ENCODE measurements at regions not wholly inside any gene's neighbourhood (a gene's known extent, or its start where the extent isn't known, plus 50 kb on each side); places are given as distances from the start of the nearest gene placed in this dataset.
"Not testable (repeated sequence)": the region's sequence is repeated elsewhere in the genome, so short reads cannot be mapped to it uniquely, and the experiment has no call there.

- H3K4me3 Mint-ChIP-seq; ATAC-seq; H3K27ac Mint-ChIP-seq; H3K36me3 Mint-ChIP-seq; H3K9me3 Mint-ChIP-seq (ENCODE audit: low read depth); H3K27me3 Mint-ChIP-seq; DNase-seq; CTCF ChIA-PET: not testable (repeated sequence)
- peaks cover 17% of the 10 kb centered on the region for H3K4me1 Mint-ChIP-seq
These were observed 254.1 kb downstream of the ADGRD1 start for GRCh38 chr12:131207841-131208240.

DNA sequence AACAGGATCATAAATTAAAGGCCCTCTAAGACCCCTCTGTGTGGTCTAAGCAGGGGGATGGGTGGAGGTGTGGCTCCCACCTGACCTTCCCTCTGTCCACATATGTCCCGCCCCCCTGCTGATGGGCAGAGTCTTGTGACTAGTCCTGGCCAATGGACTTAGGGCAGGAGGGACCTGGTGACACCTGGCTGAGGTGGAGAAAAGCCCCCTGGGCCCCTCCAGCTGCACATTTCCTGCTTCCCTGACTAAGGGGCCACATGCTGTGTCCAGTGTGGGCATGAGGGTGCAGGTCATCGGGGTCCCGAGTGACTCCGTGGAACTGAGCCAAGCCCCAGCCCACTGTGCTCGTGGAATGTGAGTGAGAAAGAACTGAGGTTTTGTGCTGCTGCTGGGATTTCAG, 254.7 kb downstream of the ADGRD1 start:
- H3K4me3 Mint-ChIP-seq, result no peak overlapping the region
- no peaks in the 10 kb centered on the region for H3K36me3 Mint-ChIP-seq
- ATAC-seq (no peak), DNase-seq (no peak)
- peaks cover 17% of the 10 kb centered on the region for H3K4me1 Mint-ChIP-seq
- H3K9me3 Mint-ChIP-seq (ENCODE audit: low read depth), result peaks cover 2% of the 10 kb centered on the region
- H3K27ac Mint-ChIP-seq, result no peak overlapping the region
- CTCF ChIA-PET, result no interaction called here
- no peaks in the 10 kb centered on the region for H3K27me3 Mint-ChIP-seq

DNA sequence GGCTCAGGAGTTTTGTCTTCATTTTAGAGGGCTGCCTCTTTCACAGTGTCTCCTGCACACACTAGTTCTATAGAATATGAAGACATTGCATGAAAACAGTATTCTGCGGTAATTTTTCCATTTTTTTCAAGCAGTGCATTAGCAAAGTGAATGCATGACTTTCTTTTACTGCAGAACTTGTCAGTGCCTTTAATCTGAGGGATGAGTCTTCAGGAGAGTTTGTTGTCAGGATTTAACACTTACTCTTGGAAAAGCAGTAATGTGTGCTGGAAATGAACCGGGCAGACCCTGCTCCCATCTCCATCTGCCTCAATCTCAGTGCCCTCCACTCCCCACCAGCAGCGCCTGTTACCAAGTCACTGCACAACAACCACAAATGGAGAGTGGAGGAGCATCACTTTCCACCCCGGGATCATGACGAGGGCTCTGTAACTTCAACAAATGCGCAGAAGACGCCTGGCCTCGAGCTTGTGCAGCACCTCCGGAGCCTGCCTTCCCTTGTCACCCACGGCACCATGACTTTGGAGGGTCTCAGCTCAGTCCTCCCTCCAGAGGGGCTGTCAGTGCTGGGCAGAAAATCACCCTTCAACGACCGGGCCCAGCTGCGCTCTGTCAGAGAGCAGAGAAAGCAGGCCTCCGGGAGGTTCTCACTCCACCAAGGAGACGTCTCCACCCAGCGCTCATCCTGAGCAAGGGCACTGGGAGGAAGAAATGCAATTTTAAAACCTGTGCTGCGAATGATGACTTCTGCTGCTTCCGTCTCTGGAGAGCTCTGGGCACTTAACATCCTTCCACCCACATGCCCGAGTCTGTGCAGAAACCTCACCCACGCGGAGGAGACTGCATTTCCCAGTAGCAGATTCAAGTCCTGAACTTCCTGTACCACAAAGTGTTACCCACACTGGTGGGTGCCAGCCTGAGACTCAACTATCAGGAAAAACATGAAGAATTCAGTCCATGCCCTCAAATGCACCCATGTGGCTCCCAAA, 255.7 kb downstream of the ADGRD1 start:
- Mint-ChIP-seq H3K36me3 (no peaks in the 10 kb centered on the region), H3K27ac (no peak overlapping the region), H3K27me3 (no peaks in the 10 kb centered on the region), H3K4me3 (no peak overlapping the region), H3K9me3 (ENCODE audit: low read depth) (peaks cover 2% of the 10 kb centered on the region), H3K4me1 (peaks cover 17% of the 10 kb centered on the region)
- DNase-seq (no peak), ATAC-seq (no peak)
- CTCF ChIA-PET, result no interaction called here

DNA sequence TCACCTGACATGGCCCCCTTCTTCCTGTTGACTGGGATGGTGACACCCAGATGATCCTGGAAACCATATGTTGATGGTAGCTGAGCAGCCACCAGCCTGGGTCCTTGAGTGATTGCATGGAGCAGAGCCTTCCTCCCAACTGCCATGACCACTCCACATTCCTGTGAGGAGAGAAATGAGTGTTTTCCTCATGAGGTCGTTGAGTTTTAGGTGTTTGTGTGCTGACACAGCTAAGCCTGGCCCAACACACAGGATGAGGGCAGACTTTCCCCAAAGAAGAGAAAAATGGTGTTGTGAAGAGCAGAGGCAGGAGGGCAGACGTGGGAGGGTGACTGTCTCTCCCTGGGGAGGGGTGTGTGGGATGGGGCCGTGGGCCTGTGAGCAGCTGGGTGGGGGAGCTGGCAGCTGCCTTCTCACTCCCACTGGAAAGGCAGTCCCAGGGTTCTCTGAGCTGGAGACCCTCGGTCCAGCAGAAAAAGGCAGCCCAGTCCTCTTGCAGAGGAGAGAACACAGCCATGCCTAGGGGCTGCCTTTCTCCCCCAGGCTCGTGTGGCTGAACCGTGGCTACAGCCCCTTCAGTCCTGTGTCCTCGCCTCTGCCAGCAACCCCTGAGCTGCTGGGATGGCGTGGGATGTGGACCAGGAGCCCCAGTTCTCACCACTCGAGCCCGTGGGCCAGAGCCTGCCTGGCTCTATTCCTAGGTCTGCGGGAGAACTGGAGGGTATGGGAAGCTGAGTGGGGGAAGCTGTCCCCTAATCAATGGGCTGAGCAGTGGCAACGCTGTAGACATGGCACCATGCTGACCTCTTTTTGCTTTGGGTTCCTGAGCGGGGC, 257.0 kb downstream of the ADGRD1 start:
- ATAC-seq (no peak), DNase-seq (no peak)
- Mint-ChIP-seq H3K27ac (no peak overlapping the region), H3K9me3 (ENCODE audit: low read depth) (peaks cover 2% of the 10 kb centered on the region), H3K27me3 (no peaks in the 10 kb centered on the region), H3K4me3 (no peak overlapping the region), H3K36me3 (no peaks in the 10 kb centered on the region), H3K4me1 (peaks cover 17% of the 10 kb centered on the region)
- CTCF ChIA-PET, result interaction anchor here (1.0 kb wide), 1 partner anchor 18 kb away, joined by 3 read pairs; no protein-coding TSS in a partner anchor

GRCh38 chr12:131211340-131211938, 257.7 kb downstream of the ADGRD1 start:
- Mint-ChIP-seq H3K36me3 (no peaks in the 10 kb centered on the region), H3K27ac (no peak overlapping the region), H3K4me1 (peaks cover 17% of the 10 kb centered on the region), H3K27me3 (no peaks in the 10 kb centered on the region), H3K4me3 (no peak overlapping the region), H3K9me3 (ENCODE audit: low read depth) (peaks cover 2% of the 10 kb centered on the region)
- no peak for DNase-seq
- CTCF ChIA-PET, result interaction anchor here (1.0 kb wide), 1 partner anchor 17 kb away, joined by 3 read pairs; no protein-coding TSS in a partner anchor
- no peak for ATAC-seq

DNA sequence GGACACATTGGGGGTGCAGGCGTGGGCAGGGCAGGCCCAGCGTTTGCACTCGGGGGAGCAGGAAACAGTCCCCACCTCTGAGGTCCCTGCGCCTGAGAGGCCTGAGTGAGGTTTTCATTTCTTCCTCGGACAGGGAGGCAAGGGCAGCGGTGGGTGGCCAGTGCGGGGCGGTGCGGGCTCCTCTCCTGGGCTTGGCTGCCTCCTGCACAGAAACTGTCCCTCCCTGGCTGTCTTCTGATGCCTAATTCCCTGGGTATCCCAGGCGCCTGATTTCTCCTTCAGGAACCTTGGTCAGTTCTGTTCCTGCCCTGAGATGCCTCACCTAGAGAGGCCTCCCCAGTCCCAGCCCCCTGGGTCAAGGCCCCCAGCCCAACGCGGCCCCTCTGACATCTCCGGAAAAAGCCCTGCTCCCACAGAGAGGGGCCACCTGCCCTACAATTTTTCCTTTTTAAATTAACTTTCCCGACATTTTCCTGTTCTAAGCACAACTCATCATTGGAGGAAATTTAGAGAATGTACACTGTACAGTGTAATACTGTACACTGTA, 260.3 kb downstream of the ADGRD1 start:
- Mint-ChIP-seq H3K4me3 (no peak overlapping the region), H3K9me3 (ENCODE audit: low read depth) (peaks cover 2% of the 10 kb centered on the region), H3K4me1 (peaks cover 18% of the 10 kb centered on the region), H3K36me3 (no peaks in the 10 kb centered on the region), H3K27me3 (peaks cover 21% of the 10 kb centered on the region), H3K27ac (no peak overlapping the region)
- DNase-seq, result no peak
- no peak for ATAC-seq
- CTCF ChIA-PET, result no interaction called here

DNA sequence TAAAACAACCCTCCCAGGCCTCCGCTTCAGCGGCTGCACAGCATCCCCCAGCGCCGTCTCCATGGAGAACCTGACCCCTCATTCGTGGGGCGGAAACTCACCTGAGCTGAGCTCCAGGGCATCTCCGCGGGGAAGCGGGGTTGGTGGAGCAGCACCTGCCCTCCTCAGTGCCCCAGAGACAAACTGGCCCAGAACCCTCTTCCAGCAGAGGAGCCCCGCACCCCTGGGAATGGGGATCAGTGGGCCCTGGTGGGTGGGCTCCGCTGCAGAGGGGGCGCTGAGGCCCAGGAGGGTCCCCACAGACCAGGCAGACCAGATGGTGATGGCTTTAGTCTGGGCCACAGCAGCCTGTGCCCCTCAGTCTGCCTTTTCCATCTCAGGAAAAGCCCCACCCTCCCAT, 261.2 kb downstream of the ADGRD1 start:
- H3K4me3 Mint-ChIP-seq; H3K36me3 Mint-ChIP-seq; CTCF ChIA-PET; H3K9me3 Mint-ChIP-seq (ENCODE audit: low read depth); DNase-seq; ATAC-seq; H3K27ac Mint-ChIP-seq: not testable (repeated sequence)
- Mint-ChIP-seq H3K4me1 (peaks cover 11% of the 10 kb centered on the region), H3K27me3 (peaks cover 21% of the 10 kb centered on the region)

GRCh38 chr12:131216587-131216986, 262.9 kb downstream of the ADGRD1 start:
- H3K9me3 Mint-ChIP-seq (ENCODE audit: low read depth), result not testable (repeated sequence)

GRCh38 chr12:131217024-131217586, 263.4 kb downstream of the ADGRD1 start:
- Mint-ChIP-seq H3K36me3 (no peaks in the 10 kb centered on the region), H3K9me3 (ENCODE audit: low read depth) (peaks cover 2% of the 10 kb centered on the region), H3K27ac (no peak overlapping the region), H3K4me1 (peaks cover 3% of the 10 kb centered on the region), H3K27me3 (peaks cover 21% of the 10 kb centered on the region), H3K4me3 (no peak overlapping the region)
- no peak for ATAC-seq
- CTCF ChIA-PET, result no interaction called here
- no peak for DNase-seq

More at GRCh38 chr12:131216587-131216986, 262.9 kb downstream of the ADGRD1 start:
- H3K4me3 Mint-ChIP-seq, H3K36me3 Mint-ChIP-seq, H3K4me1 Mint-ChIP-seq, DNase-seq, CTCF ChIA-PET, H3K27ac Mint-ChIP-seq, ATAC-seq: not testable (repeated sequence)
- H3K27me3 Mint-ChIP-seq, result peaks cover 21% of the 10 kb centered on the region

- Mint-ChIP-seq H3K27me3 (peaks cover 24% of the 10 kb centered on the region), H3K9me3 (ENCODE audit: low read depth) (peaks cover under 1% of the 10 kb centered on the region), H3K27ac (no peak overlapping the region), H3K36me3 (no peaks in the 10 kb centered on the region), H3K4me3 (no peak overlapping the region), H3K4me1 (peaks cover 7% of the 10 kb centered on the region)
- CTCF ChIA-PET, result no interaction called here
- ATAC-seq (no peak), DNase-seq (no peak)
These were observed 264.6 kb downstream of the ADGRD1 start for GRCh38 chr12:131218026-131218922.

DNA sequence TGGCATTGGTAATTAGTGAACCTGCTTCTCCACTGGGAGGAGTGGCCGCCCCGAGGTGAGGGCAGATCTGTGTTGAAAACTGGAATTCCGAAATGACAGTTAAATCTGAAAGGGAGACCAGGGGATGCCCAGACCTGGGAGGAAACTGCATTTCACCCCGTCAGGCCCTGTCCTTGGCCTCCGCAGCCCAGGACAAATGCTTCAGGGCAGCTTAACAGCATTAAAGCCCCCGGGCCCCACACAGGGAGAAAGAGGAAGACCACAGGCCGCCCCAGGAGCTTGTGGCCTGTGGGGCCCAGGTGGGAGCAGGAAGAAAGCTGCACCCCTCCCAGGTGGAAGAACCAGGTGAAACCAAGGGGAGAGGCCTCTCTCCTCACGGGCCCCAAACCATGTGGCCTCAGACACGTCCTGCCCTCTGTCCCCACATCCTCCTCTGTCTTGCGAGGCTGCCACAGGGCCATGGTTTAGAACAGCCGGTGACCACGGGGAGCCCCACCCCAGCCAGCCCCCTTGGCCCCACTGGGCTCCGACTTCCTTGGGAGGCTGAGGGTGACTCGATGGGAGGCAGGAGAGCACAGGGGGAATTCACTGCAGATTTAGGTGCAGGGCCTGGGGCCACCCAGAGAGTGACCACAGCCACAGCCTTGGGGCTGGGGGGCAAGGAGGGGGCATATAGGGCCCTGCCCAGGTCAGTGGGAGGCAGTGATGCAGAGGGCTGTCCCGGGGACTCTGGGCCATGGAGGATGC, 265.4 kb downstream of the ADGRD1 start:
- no peaks in the 10 kb centered on the region for H3K36me3 Mint-ChIP-seq
- CTCF ChIA-PET, result no interaction called here
- H3K27me3 Mint-ChIP-seq, result peaks cover 24% of the 10 kb centered on the region
- no peak for DNase-seq
- H3K9me3 Mint-ChIP-seq (ENCODE audit: low read depth), result no peaks in the 10 kb centered on the region
- ATAC-seq, result no peak
- no peak overlapping the region for H3K4me3 Mint-ChIP-seq
- H3K27ac Mint-ChIP-seq, result no peak overlapping the region
- H3K4me1 Mint-ChIP-seq, result peaks cover 7% of the 10 kb centered on the region
